T-cell (primary cell): ENCODE measurements at regions not wholly inside any gene's neighbourhood (a gene's known extent, or its start where the extent isn't known, plus 50 kb on each side); places are given as distances from the start of the nearest gene placed in this dataset.

ENCODE experiments used
- ATAC-seq, 4 experiments: fragments of 200-7000 bp in 3 of 4; fragments of 150-1000 bp in 1 of 4; cut with Tn5 transposase; replicated peaks in 1 of 4; 1 replicate in 3 of 4; 2 replicates in 1 of 4; pipeline ENCODE4 v1.10.0; 2021; ENCODE audit warnings: moderate library complexity in 3 of 4, mild to moderate bottlenecking in 2 of 4, moderate number of reproducible peaks in 1 of 4
- CTCF ChIA-PET, 2 donors: fragments of 300-600 bp; sonication (Branson Sonifier 250); formaldehyde crosslinking; loops; one replicate each; lab custom pipeline; 2022; ENCODE audit warnings: antibody characterized with exemption in 2 of 2; lab: Charles Lee
- POLR2A ChIA-PET, 2 donors: fragments of 300-600 bp; sonication (Branson Sonifier 250); formaldehyde crosslinking; loops; one replicate each; lab custom pipeline; 2022; ENCODE audit warnings: antibody characterized with exemption in 2 of 2; lab: Charles Lee
- DNase-seq, 35 experiments: peaks; one replicate each; pipeline versions ENCODE4 v3.0.0 to v3.0.0-alpha.2; 2013 to 2023
- H3K27ac ChIP-seq: one replicate; pipeline ENCODE4 v1.5.1; 2013; ENCODE audit warnings: low read length
- H3K27me3 ChIP-seq, 2 experiments: replicated peaks in 1 of 2; 1 replicate in 1 of 2; 2 replicates in 1 of 2; pipeline versions ENCODE4 v1.6.1 to v1.7.0; 2013; ENCODE audit warnings: low read length in 1 of 2, mixed read lengths in 1 of 2; ENCODE audit not compliant: control insufficient read depth in 2 of 2, insufficient read depth in 2 of 2; ENCODE audit errors: extremely low read depth in 1 of 2
- H3K36me3 ChIP-seq, 2 donors: 1 replicate in 1 of 2; 2 replicates in 1 of 2; pipeline versions ENCODE4 v1.6.1 to v1.7.0; 2013; ENCODE audit warnings: low read length in 1 of 2; ENCODE audit not compliant: control insufficient read depth in 2 of 2, insufficient read depth in 1 of 2; ENCODE audit errors: extremely low read depth in 1 of 2
- H3K4me1 ChIP-seq, 2 experiments: 1 replicate in 1 of 2; 2 replicates in 1 of 2; pipeline versions ENCODE4 v1.6.1 to v1.7.0; 2013; ENCODE audit warnings: low read length in 2 of 2, mixed read lengths in 1 of 2; ENCODE audit not compliant: insufficient read depth in 2 of 2, control insufficient read depth in 1 of 2; ENCODE audit errors: extremely low read depth in 1 of 2
- H3K4me3 ChIP-seq, 2 donors: 1 replicate in 1 of 2; 2 replicates in 1 of 2; pipeline versions ENCODE4 v1.5.1 to v1.7.0; 2013; ENCODE audit warnings: mild to moderate bottlenecking in 2 of 2, low read length in 1 of 2, moderate library complexity in 1 of 2; ENCODE audit not compliant: control insufficient read depth in 1 of 2; ENCODE audit errors: extremely low read depth in 1 of 2
- H3K9me3 ChIP-seq: 2 replicates; pipeline ENCODE4 v1.7.0; 2013
- H3K27ac Mint-ChIP-seq, 2 donors: one replicate each; pipeline ENCODE4 v1.8.0; 2020 to 2021; ENCODE audit warnings: mild to moderate bottlenecking in 2 of 2, mixed read lengths in 2 of 2
- H3K27me3 Mint-ChIP-seq, 2 donors: one replicate each; pipeline ENCODE4 v1.8.0; 2021 to 2022; ENCODE audit warnings: mixed read lengths in 2 of 2
- H3K36me3 Mint-ChIP-seq: one replicate; pipeline ENCODE4 v1.8.0; 2021; ENCODE audit warnings: mixed read lengths
- H3K4me1 Mint-ChIP-seq, 3 donors: one replicate each; pipeline ENCODE4 v1.8.0; 2020 to 2022; ENCODE audit warnings: mixed read lengths in 3 of 3, mild to moderate bottlenecking in 1 of 3
- H3K4me3 Mint-ChIP-seq, 3 donors: one replicate each; pipeline ENCODE4 v1.8.0; 2020 to 2022; ENCODE audit warnings: mild to moderate bottlenecking in 3 of 3, mixed read lengths in 3 of 3, moderate library complexity in 3 of 3
- H3K9me3 Mint-ChIP-seq, 3 donors: one replicate each; pipeline ENCODE4 v1.8.0; 2020 to 2022; ENCODE audit warnings: mixed read lengths in 3 of 3
- WGBS: methylation state at CpG from one replicate; pipeline ENCODE4 v1.1.5; 2013; ENCODE audit warnings: missing lambda C conversion rate; ENCODE audit not compliant: insufficient coverage; 5-methylcytosine and 5-hydroxymethylcytosine counted together

- Histone ChIP-seq H3K27ac (no peak overlapping the region), H3K9me3 (no peaks in the 10 kb centered on the region), H3K4me3 (no peak overlapping the region), H3K27me3 (no peaks in the 10 kb centered on the region), H3K36me3 (no peaks in the 10 kb centered on the region), H3K4me1 (no peaks in the 10 kb centered on the region)
- DNase-seq (no peak), ATAC-seq (no peak)
- Mint-ChIP-seq H3K27me3 (no peaks in the 10 kb centered on the region), H3K9me3 (peaks cover 0 to 2% (median 0%) of the 10 kb centered on the region in 3 donors), H3K36me3 (no peaks in the 10 kb centered on the region), H3K4me3 (no peak overlapping the region), H3K4me1 (no peaks in the 10 kb centered on the region), H3K27ac (no peak overlapping the region)
- ChIA-PET CTCF (no interaction called here), POLR2A (no interaction called here)
- WGBS = 66% methylated on average over 2 of the region's 3 CpGs
These were observed 332.2 kb downstream of the INSC start for GRCh38 chr11:15446929-15447328.

GRCh38 chr11:15451713-15452112 is 337.0 kb downstream of the INSC start:
- DNase-seq (no peak), ATAC-seq (no peak)
- H3K36me3 Mint-ChIP-seq = no peaks in the 10 kb centered on the region
- Histone ChIP-seq H3K36me3 (no peaks in the 10 kb centered on the region), H3K27me3 (no peaks in the 10 kb centered on the region), H3K4me1 (no peaks in the 10 kb centered on the region), H3K27ac (no peak overlapping the region), H3K4me3 (no peak overlapping the region), H3K9me3 (no peaks in the 10 kb centered on the region)
- peaks cover 4 to 12% (median 4%) of the 10 kb centered on the region in 3 donors for H3K9me3 Mint-ChIP-seq
- ChIA-PET CTCF (no interaction called here), POLR2A (no interaction called here)
- H3K27ac Mint-ChIP-seq = no peak overlapping the region
- H3K27me3 Mint-ChIP-seq = no peaks in the 10 kb centered on the region
- H3K4me3 Mint-ChIP-seq = no peak overlapping the region
- 100% methylated on average over 1 of the region's 2 CpGs for WGBS
- H3K4me1 Mint-ChIP-seq = no peaks in the 10 kb centered on the region

- no peak overlapping the region for H3K27ac ChIP-seq
- no peak for ATAC-seq
- H3K9me3 Mint-ChIP-seq = peaks cover 4 to 12% (median 4%) of the 10 kb centered on the region in 3 donors
- no peak overlapping the region for H3K4me3 Mint-ChIP-seq
- no peaks in the 10 kb centered on the region for H3K4me1 Mint-ChIP-seq
- H3K4me1 ChIP-seq = no peaks in the 10 kb centered on the region
- H3K4me3 ChIP-seq = no peak overlapping the region
- H3K27me3 Mint-ChIP-seq = no peaks in the 10 kb centered on the region
- no CpG with 5 or more reads among the region's 2 CpGs for WGBS
- DNase-seq = no peak
- POLR2A ChIA-PET = no interaction called here
- CTCF ChIA-PET = no interaction called here
- no peaks in the 10 kb centered on the region for H3K27me3 ChIP-seq
- H3K36me3 Mint-ChIP-seq = no peaks in the 10 kb centered on the region
- H3K9me3 ChIP-seq = no peaks in the 10 kb centered on the region
- H3K36me3 ChIP-seq = no peaks in the 10 kb centered on the region
- no peak overlapping the region for H3K27ac Mint-ChIP-seq
These were observed 338.6 kb downstream of the INSC start for GRCh38 chr11:15453211-15453765.

GRCh38 chr11:15468466-15468865 is 353.7 kb downstream of the INSC start:
- ATAC-seq (no peak), DNase-seq (no peak)
- Histone ChIP-seq H3K27me3 (no peaks in the 10 kb centered on the region), H3K4me3 (no peak overlapping the region), H3K9me3 (no peaks in the 10 kb centered on the region), H3K36me3 (no peaks in the 10 kb centered on the region), H3K4me1 (no peaks in the 10 kb centered on the region), H3K27ac (no peak overlapping the region)
- H3K4me3 Mint-ChIP-seq = no peak overlapping the region
- WGBS = no CpG with 5 or more reads among the region's 4 CpGs
- H3K9me3 Mint-ChIP-seq = peaks cover 0 to 6% (median 0%) of the 10 kb centered on the region in 3 donors
- H3K36me3 Mint-ChIP-seq = no peaks in the 10 kb centered on the region
- ChIA-PET POLR2A (no interaction called here), CTCF (no interaction called here)
- H3K4me1 Mint-ChIP-seq = no peaks in the 10 kb centered on the region
- H3K27ac Mint-ChIP-seq = no peak overlapping the region
- peaks cover 0 to 3% of the 10 kb centered on the region in 2 donors for H3K27me3 Mint-ChIP-seq

GRCh38 chr11:15471048-15471894 is 356.5 kb downstream of the INSC start:
- no peak for DNase-seq
- no peak overlapping the region for H3K4me3 ChIP-seq
- H3K4me1 ChIP-seq = no peaks in the 10 kb centered on the region
- CTCF ChIA-PET = no interaction called here
- Mint-ChIP-seq H3K9me3 (peaks cover 0 to 6% (median 0%) of the 10 kb centered on the region in 3 donors), H3K27ac (no peak overlapping the region), H3K27me3 (no peaks in the 10 kb centered on the region), H3K36me3 (no peaks in the 10 kb centered on the region), H3K4me1 (no peaks in the 10 kb centered on the region), H3K4me3 (no peak overlapping the region)
- H3K36me3 ChIP-seq = no peaks in the 10 kb centered on the region
- POLR2A ChIA-PET = no interaction called here
- 71% methylated on average over 3 of the region's 7 CpGs for WGBS
- H3K27ac ChIP-seq = no peak overlapping the region
- ATAC-seq = no peak
- H3K27me3 ChIP-seq = no peaks in the 10 kb centered on the region
- no peaks in the 10 kb centered on the region for H3K9me3 ChIP-seq

- H3K27ac ChIP-seq = no peak overlapping the region
- ATAC-seq (no peak), DNase-seq (no peak)
- ChIA-PET POLR2A (no interaction called here), CTCF (no interaction called here)
- H3K4me1 ChIP-seq = no peaks in the 10 kb centered on the region
- WGBS = no CpG with 5 or more reads among the region's 9 CpGs
- no peaks in the 10 kb centered on the region for H3K9me3 ChIP-seq
- Mint-ChIP-seq H3K27me3 (no peaks in the 10 kb centered on the region), H3K9me3 (peaks cover 0 to 3% (median 0%) of the 10 kb centered on the region in 3 donors), H3K4me3 (no peak overlapping the region), H3K36me3 (no peaks in the 10 kb centered on the region), H3K27ac (no peak overlapping the region), H3K4me1 (no peaks in the 10 kb centered on the region)
- no peaks in the 10 kb centered on the region for H3K36me3 ChIP-seq
- H3K27me3 ChIP-seq = no peaks in the 10 kb centered on the region
- no peak overlapping the region for H3K4me3 ChIP-seq
These were observed 357.4 kb downstream of the INSC start for GRCh38 chr11:15471895-15472799.
